GM12878 (cell line): ENCODE measurements at regions not wholly inside any gene's neighbourhood (a gene's known extent, or its start where the extent isn't known, plus 50 kb on each side); places are given as distances from the start of the nearest gene placed in this dataset.

Experiments
- CEBPB ChIP-seq, 2 experiments: fragments of 150-350 bp in 1 of 2; IDR thresholded peaks; 2 replicates each; pipeline ENCODE4 v1.6.1; 2012 to 2014; ENCODE audit warnings: low read depth in 2 of 2, low read length in 2 of 2, borderline replicate concordance in 1 of 2, inconsistent platforms in 1 of 2
- NFYB ChIP-seq: IDR thresholded peaks from 2 replicates; pipeline ENCODE4 v1.6.1; 2011; ENCODE audit warnings: low read depth, mild to moderate bottlenecking, low read length, improper control_type of control experiment, moderate library complexity; ENCODE audit not compliant: insufficient read depth
- ZSCAN29 ChIP-seq: fragments of 450-650 bp; IDR thresholded peaks from 2 replicates; pipeline ENCODE4 v1.6.1; 2017; ENCODE audit warnings: mild to moderate bottlenecking, moderate library complexity
- TF ChIP-seq, protein P1 (sequence below), 3 experiments: IDR thresholded peaks in 2 of 3; conservative IDR thresholded peaks in 1 of 3; 2 replicates each; pipeline ENCODE4 v1.5.1; 2011; ENCODE audit warnings: low read depth in 3 of 3, low read length in 3 of 3, mild to moderate bottlenecking in 3 of 3, control low read depth in 2 of 3, moderate library complexity in 2 of 3, inconsistent platforms in 1 of 3, mixed read lengths in 1 of 3; ENCODE audit not compliant: control insufficient read depth in 2 of 3, insufficient read depth in 1 of 3; ENCODE audit errors: extremely low read depth in 1 of 3
- TF ChIP-seq, protein P2 (sequence below): IDR thresholded peaks from 2 replicates; pipeline ENCODE4 v1.6.1; 2012; ENCODE audit warnings: low read depth, low read length, improper control_type of control experiment

DNA sequence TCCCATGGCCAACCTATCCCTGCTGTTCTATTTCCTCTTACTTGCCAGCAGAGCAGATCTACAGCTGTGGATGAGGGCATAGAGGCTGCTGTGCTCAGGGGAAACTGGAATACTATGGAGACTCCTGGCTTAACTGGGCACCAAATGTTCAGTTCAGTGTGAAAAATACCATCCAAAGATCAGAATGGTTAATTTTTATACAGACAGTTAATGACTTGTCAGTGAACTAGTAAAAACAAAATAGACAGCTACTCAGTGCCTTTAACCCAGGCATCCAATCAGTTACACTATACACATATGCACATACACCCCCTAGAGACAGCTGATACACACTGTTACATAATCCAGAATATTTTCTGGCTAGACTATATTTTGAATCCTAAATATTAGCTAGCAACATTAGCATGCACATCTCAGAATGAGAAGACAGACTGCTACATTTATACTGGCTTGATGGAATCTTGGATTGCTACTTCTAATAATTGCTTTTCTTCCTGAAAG lies 59.1 kb upstream of the WIPF1 start:
- TF ChIP-seq, protein P1, sequence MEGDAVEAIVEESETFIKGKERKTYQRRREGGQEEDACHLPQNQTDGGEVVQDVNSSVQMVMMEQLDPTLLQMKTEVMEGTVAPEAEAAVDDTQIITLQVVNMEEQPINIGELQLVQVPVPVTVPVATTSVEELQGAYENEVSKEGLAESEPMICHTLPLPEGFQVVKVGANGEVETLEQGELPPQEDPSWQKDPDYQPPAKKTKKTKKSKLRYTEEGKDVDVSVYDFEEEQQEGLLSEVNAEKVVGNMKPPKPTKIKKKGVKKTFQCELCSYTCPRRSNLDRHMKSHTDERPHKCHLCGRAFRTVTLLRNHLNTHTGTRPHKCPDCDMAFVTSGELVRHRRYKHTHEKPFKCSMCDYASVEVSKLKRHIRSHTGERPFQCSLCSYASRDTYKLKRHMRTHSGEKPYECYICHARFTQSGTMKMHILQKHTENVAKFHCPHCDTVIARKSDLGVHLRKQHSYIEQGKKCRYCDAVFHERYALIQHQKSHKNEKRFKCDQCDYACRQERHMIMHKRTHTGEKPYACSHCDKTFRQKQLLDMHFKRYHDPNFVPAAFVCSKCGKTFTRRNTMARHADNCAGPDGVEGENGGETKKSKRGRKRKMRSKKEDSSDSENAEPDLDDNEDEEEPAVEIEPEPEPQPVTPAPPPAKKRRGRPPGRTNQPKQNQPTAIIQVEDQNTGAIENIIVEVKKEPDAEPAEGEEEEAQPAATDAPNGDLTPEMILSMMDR (IDR thresholded peaks at IDR 0.05 in 2 of 3, conservative IDR thresholded peaks at IDR 0.05 in 1 of 3; ENCODE audit: control insufficient read depth in 2 of 3, extremely low read depth in 1 of 3, insufficient read depth in 1 of 3, low read depth in 3 of 3, low read length in 3 of 3), result no peak
- TF ChIP-seq NFYB, result no peak
- TF ChIP-seq CEBPB (IDR thresholded peaks at IDR 0.05; ENCODE audit: borderline replicate concordance in 1 of 2, low read depth in 2 of 2, low read length in 2 of 2), result no peak
- no peak for TF ChIP-seq ZSCAN29
- TF ChIP-seq, protein P2, sequence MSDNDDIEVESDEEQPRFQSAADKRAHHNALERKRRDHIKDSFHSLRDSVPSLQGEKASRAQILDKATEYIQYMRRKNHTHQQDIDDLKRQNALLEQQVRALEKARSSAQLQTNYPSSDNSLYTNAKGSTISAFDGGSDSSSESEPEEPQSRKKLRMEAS, result no peak
